ENCODE measurements at regions not wholly inside any gene's neighbourhood (a gene's known extent, or its start where the extent isn't known, plus 50 kb on each side); places are given as distances from the start of the nearest gene placed in this dataset.
A peak's percentile ranks its signal among the peaks of the same experiment; 100 is the strongest.

- intact Hi-C loops (cut with DNase I; ENCODE audit: low total_unique reads), result no loop called here
- Histone ChIP-seq H3K4me1 (no peaks in the 10 kb centered on the region), H3K27me3 (no peaks in the 10 kb centered on the region), H3K36me3 (no peaks in the 10 kb centered on the region), H3K9me3 (no peaks in the 10 kb centered on the region), H3K4me3 (no peak overlapping the region), H3K27ac (no peak overlapping the region)
- TF ChIP-seq POLR2A (IDR thresholded peaks at IDR 0.05), result no peak
- TF ChIP-seq, protein P1, sequence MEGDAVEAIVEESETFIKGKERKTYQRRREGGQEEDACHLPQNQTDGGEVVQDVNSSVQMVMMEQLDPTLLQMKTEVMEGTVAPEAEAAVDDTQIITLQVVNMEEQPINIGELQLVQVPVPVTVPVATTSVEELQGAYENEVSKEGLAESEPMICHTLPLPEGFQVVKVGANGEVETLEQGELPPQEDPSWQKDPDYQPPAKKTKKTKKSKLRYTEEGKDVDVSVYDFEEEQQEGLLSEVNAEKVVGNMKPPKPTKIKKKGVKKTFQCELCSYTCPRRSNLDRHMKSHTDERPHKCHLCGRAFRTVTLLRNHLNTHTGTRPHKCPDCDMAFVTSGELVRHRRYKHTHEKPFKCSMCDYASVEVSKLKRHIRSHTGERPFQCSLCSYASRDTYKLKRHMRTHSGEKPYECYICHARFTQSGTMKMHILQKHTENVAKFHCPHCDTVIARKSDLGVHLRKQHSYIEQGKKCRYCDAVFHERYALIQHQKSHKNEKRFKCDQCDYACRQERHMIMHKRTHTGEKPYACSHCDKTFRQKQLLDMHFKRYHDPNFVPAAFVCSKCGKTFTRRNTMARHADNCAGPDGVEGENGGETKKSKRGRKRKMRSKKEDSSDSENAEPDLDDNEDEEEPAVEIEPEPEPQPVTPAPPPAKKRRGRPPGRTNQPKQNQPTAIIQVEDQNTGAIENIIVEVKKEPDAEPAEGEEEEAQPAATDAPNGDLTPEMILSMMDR (IDR thresholded peaks at IDR 0.05), result no peak
- no peak for DNase-seq
Measured at GRCh38 chr12:88756917-88757316, 176.6 kb upstream of the KITLG start.

- intact Hi-C loops (cut with DNase I; ENCODE audit: low total_unique reads), result no loop called here
- Histone ChIP-seq H3K36me3 (no peaks in the 10 kb centered on the region), H3K9me3 (no peaks in the 10 kb centered on the region), H3K4me1 (no peaks in the 10 kb centered on the region), H3K4me3 (no peak overlapping the region), H3K27ac (no peak overlapping the region), H3K27me3 (no peaks in the 10 kb centered on the region)
- DNase-seq, result no peak
- no peak for TF ChIP-seq POLR2A (IDR thresholded peaks at IDR 0.05)
Measured at GRCh38 chr12:88756153-88756552, 175.9 kb upstream of the KITLG start.

DNA sequence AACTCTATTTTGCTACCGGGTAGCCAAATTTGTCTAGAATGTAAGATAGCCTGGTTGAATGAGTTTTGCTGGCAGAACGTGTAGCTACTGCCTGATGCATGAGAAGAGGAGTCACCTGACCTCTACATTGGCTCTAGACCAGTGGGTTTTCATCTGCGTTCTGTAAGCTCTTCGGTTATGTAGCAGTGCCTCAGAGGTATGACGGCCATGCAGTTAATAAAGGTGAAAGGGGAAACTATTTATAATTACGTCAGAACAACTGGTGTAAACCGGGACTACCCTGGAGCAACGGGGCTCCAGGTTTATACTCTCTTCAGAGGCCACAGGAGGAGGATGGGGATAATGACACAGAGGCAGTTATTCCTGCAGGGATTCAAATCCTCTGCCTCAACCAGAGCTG is 173.4 kb upstream of the KITLG start:
- Histone ChIP-seq H3K27ac (no peak overlapping the region), H3K9me3 (no peaks in the 10 kb centered on the region), H3K4me3 (no peak overlapping the region), H3K4me1 (no peaks in the 10 kb centered on the region), H3K36me3 (no peaks in the 10 kb centered on the region), H3K27me3 (no peaks in the 10 kb centered on the region)
- TF ChIP-seq POLR2A (IDR thresholded peaks at IDR 0.05), result no peak
- TF ChIP-seq, protein P1 (IDR thresholded peaks at IDR 0.05), result no peak
- intact Hi-C loops (cut with DNase I; ENCODE audit: low total_unique reads), result no loop called here
- no peak for DNase-seq

DNA sequence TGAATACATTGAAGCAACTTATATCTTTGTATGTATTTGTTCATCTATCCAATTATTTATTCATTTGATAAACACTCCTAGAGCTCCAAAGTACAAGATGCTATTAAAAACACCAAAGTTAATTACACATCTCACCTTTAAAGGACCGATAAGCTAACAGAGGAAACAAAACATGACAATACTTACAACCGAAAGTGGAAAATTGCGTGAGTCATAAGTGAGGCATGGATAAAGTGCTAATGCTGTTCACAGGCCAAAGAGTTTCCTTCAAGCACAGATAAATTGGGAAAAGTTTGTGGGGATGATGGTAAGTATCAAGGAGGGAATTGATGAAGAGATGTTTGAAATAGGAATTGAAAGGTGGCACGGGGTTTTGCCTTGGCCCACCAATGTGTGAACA is 172.8 kb upstream of the KITLG start:
- DNase-seq, result no peak
- H3K27ac ChIP-seq, result peak overlapping the region in 1 of 2 donors; percentile 3
- intact Hi-C loops (cut with DNase I; ENCODE audit: low total_unique reads), result no loop called here
- H3K36me3 ChIP-seq, result no peaks in the 10 kb centered on the region
- no peaks in the 10 kb centered on the region for H3K27me3 ChIP-seq
- no peaks in the 10 kb centered on the region for H3K9me3 ChIP-seq
- H3K4me1 ChIP-seq, result no peaks in the 10 kb centered on the region
- H3K4me3 ChIP-seq, result no peak overlapping the region
- no peak for TF ChIP-seq POLR2A (IDR thresholded peaks at IDR 0.05)
- TF ChIP-seq, protein P1 (IDR thresholded peaks at IDR 0.05), result no peak

DNA sequence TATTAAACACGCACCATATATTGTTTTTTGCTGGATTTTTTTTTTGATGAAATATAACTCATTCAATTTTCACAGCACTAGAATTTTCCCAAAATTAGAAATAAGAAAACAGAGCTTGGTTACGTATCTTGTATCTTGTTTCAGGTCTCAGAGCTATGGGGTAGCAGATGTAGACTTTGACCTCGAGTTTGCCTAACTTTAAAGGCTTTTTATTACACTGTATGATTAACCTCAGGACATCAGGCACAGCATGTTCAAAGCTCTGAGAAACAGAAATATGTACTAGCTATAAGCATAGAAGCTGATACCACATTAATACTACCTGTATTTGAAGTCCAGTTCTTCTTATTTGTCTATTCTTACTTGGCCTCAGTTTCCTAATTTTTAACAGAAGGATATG is 171.9 kb upstream of the KITLG start:
- no peak overlapping the region for H3K4me3 ChIP-seq
- TF ChIP-seq, protein P1 (IDR thresholded peaks at IDR 0.05), result no peak
- no peak for TF ChIP-seq POLR2A (IDR thresholded peaks at IDR 0.05)
- H3K36me3 ChIP-seq, result no peaks in the 10 kb centered on the region
- H3K27ac ChIP-seq, result no peak overlapping the region
- no peaks in the 10 kb centered on the region for H3K4me1 ChIP-seq
- no peaks in the 10 kb centered on the region for H3K9me3 ChIP-seq
- DNase-seq, result no peak
- intact Hi-C loops (cut with DNase I; ENCODE audit: low total_unique reads), result no loop called here
- no peaks in the 10 kb centered on the region for H3K27me3 ChIP-seq

- Histone ChIP-seq H3K36me3 (no peaks in the 10 kb centered on the region), H3K4me1 (no peaks in the 10 kb centered on the region), H3K27me3 (no peaks in the 10 kb centered on the region), H3K27ac (no peak overlapping the region), H3K4me3 (no peak overlapping the region), H3K9me3 (no peaks in the 10 kb centered on the region)
- TF ChIP-seq POLR2A (IDR thresholded peaks at IDR 0.05), result no peak
- TF ChIP-seq, protein P1 (IDR thresholded peaks at IDR 0.05), result no peak
- DNase-seq, result no peak
- intact Hi-C loops (cut with DNase I; ENCODE audit: low total_unique reads), result no loop called here
Measured at GRCh38 chr12:88750867-88751543, 170.7 kb upstream of the KITLG start.
